OCI-LY7 (cell line): ENCODE measurements at regions not wholly inside any gene's neighbourhood (a gene's known extent, or its start where the extent isn't known, plus 50 kb on each side); places are given as distances from the start of the nearest gene placed in this dataset.

Experiments
- BruUV-seq: library from RNA; stranded (reverse); fragments of 400-500 nt; replicated peaks from 2 replicates; lab custom pipeline; 2021; lab: Mats Ljungman, UMichigan
- CTCF ChIA-PET: fragments of 300-600 bp; sonication (Branson Sonifier 250); formaldehyde crosslinking; loops from one replicate; lab custom pipeline; 2022; ENCODE audit warnings: antibody characterized with exemption; ENCODE audit not compliant: unreplicated experiment; lab: Charles Lee
- POLR2A ChIA-PET: fragments of 300-600 bp; sonication (Branson Sonifier 250); formaldehyde crosslinking; loops from one replicate; lab custom pipeline; 2022; ENCODE audit warnings: antibody characterized with exemption; lab: Charles Lee
- DNase-seq: peaks from one replicate; pipeline ENCODE4 v3.0.0-alpha.2; 2015; ENCODE audit warnings: low spot score
- H2AFZ ChIP-seq: fragments of 200-600 bp; sonication (generic), shearing (Covaris generic); 2 replicates; pipeline ENCODE4 v1.6.1; 2014; ENCODE audit warnings: mild to moderate bottlenecking, antibody characterized with exemption, low read length, moderate library complexity
- H3K27ac ChIP-seq: fragments of 200-600 bp; sonication (generic); 2 replicates; pipeline ENCODE4 v1.5.1; 2014; ENCODE audit warnings: mixed run types, low read depth, mild to moderate bottlenecking, moderate library complexity, low read length, inconsistent platforms; ENCODE audit not compliant: poor library complexity, severe bottlenecking
- H3K36me3 ChIP-seq: fragments of 200-600 bp; sonication (generic); 2 replicates; pipeline ENCODE4 v1.6.1; 2014; ENCODE audit warnings: mild to moderate bottlenecking, antibody characterized with exemption, low read length, moderate library complexity, mixed read lengths; ENCODE audit not compliant: insufficient read depth
- H3K4me1 ChIP-seq: fragments of 200-600 bp; sonication (generic); 2 replicates; pipeline ENCODE4 v1.5.1; 2014; ENCODE audit warnings: mild to moderate bottlenecking, low read length; ENCODE audit not compliant: insufficient read depth, poor library complexity, severe bottlenecking
- H3K4me2 ChIP-seq: fragments of 200-600 bp; sonication (generic); 2 replicates; pipeline ENCODE4 v1.6.1; 2014; ENCODE audit warnings: mild to moderate bottlenecking, low read length
- H3K4me3 ChIP-seq: fragments of 200-600 bp; sonication (generic); 2 replicates; pipeline ENCODE4 v1.5.1; 2014; ENCODE audit warnings: mild to moderate bottlenecking, low read depth, low read length; ENCODE audit not compliant: poor library complexity, severe bottlenecking
- H3K79me2 ChIP-seq: fragments of 200-600 bp; sonication (generic); 2 replicates; pipeline ENCODE4 v1.6.1; 2016; ENCODE audit warnings: low read depth, mild to moderate bottlenecking, low read length, moderate library complexity, mixed read lengths; ENCODE audit not compliant: insufficient read depth
- H3K9me2 ChIP-seq: fragments of 200-600 bp; sonication (generic); 2 replicates; pipeline ENCODE4 v1.6.1; 2016; ENCODE audit warnings: mild to moderate bottlenecking, low read length, mixed read lengths; ENCODE audit not compliant: insufficient read depth
- H3K9me3 ChIP-seq: fragments of 200-600 bp; sonication (generic); 2 replicates; pipeline ENCODE4 v1.6.1; 2014; ENCODE audit warnings: mild to moderate bottlenecking, mixed run types, low read length, mixed read lengths
- H4K20me1 ChIP-seq: fragments of 200-600 bp; sonication (generic); 2 replicates; pipeline ENCODE4 v1.6.1; 2014; ENCODE audit warnings: mild to moderate bottlenecking, antibody characterized with exemption, low read length, moderate library complexity, mixed read lengths; ENCODE audit not compliant: insufficient read depth
- CTCF ChIP-seq: fragments of 200-600 bp; sonication (generic); conservative IDR thresholded peaks from 2 replicates; pipeline ENCODE4 v1.5.1; 2014; ENCODE audit warnings: mild to moderate bottlenecking, antibody characterized with exemption, low read length, moderate library complexity, mixed read lengths
- EZH2phosphoT487 ChIP-seq: fragments of 200-600 bp; sonication (generic); IDR thresholded peaks from 2 replicates; pipeline ENCODE4 v1.6.1; 2018; ENCODE audit warnings: low read depth, borderline replicate concordance, mild to moderate bottlenecking, mixed run types, antibody characterized with exemption, low read length, moderate library complexity, mixed read lengths
- intact Hi-C: fragments of 100-400 bp; cut with micrococcal nuclease; formaldehyde crosslinking; loops from one replicate; pipeline ENCODE4 v1.10.0; 2022; ENCODE audit not compliant: unreplicated experiment

- Histone ChIP-seq H3K9me3 (no peaks in the 10 kb centered on the region), H3K79me2 (no peaks in the 10 kb centered on the region), H3K4me1 (no peaks in the 10 kb centered on the region), H3K4me3 (no peak overlapping the region), H3K36me3 (no peaks in the 10 kb centered on the region), H3K9me2 (no peaks in the 10 kb centered on the region), H3K27ac (no peak overlapping the region), H3K4me2 (no peak overlapping the region), H2AFZ (no peak overlapping the region), H4K20me1 (no peaks in the 10 kb centered on the region)
- intact Hi-C loops: no loop called here
- ChIA-PET POLR2A (no interaction called here), CTCF (no interaction called here)
- BruUV-seq: no TSS peak
- DNase-seq: no peak
- TF ChIP-seq CTCF (no peak), EZH2phosphoT487 (no peak)
Measured at GRCh38 chr16:54512467-54512995, 225.9 kb upstream of the IRX3 start.

GRCh38 chr16:54511222-54511731, 224.7 kb upstream of the IRX3 start:
- Histone ChIP-seq H2AFZ (no peak overlapping the region), H3K9me3 (no peaks in the 10 kb centered on the region), H3K4me1 (no peaks in the 10 kb centered on the region), H3K79me2 (no peaks in the 10 kb centered on the region), H3K27ac (no peak overlapping the region), H4K20me1 (no peaks in the 10 kb centered on the region), H3K9me2 (no peaks in the 10 kb centered on the region), H3K4me3 (no peak overlapping the region), H3K36me3 (no peaks in the 10 kb centered on the region), H3K4me2 (no peak overlapping the region)
- ChIA-PET CTCF (no interaction called here), POLR2A (interaction anchor here (0.7 kb wide), 1 partner anchor 518 kb away, joined by 4 read pairs; no protein-coding TSS in a partner anchor)
- BruUV-seq: no TSS peak
- TF ChIP-seq EZH2phosphoT487 (no peak), CTCF (no peak)
- DNase-seq: no peak
- intact Hi-C loops: no loop called here

GRCh38 chr16:54510685-54511221, 224.2 kb upstream of the IRX3 start:
- DNase-seq: no peak
- Histone ChIP-seq H3K9me3 (no peaks in the 10 kb centered on the region), H3K79me2 (no peaks in the 10 kb centered on the region), H3K9me2 (no peaks in the 10 kb centered on the region), H3K4me1 (no peaks in the 10 kb centered on the region), H3K27ac (no peak overlapping the region), H4K20me1 (no peaks in the 10 kb centered on the region), H3K36me3 (no peaks in the 10 kb centered on the region), H3K4me3 (no peak overlapping the region), H3K4me2 (no peak overlapping the region), H2AFZ (no peak overlapping the region)
- CTCF ChIA-PET: no interaction called here
- POLR2A ChIA-PET: interaction anchor here (0.7 kb wide), 1 partner anchor 518 kb away, joined by 4 read pairs; no protein-coding TSS in a partner anchor
- no TSS peak for BruUV-seq
- intact Hi-C loops: no loop called here
- TF ChIP-seq CTCF (no peak), EZH2phosphoT487 (no peak)
